GM18507 (cell line): ENCODE measurements at regions not wholly inside any gene's neighbourhood (a gene's known extent, or its start where the extent isn't known, plus 50 kb on each side); places are given as distances from the start of the nearest gene placed in this dataset.
"Not testable (repeated sequence)": the region's sequence is repeated elsewhere in the genome, so short reads cannot be mapped to it uniquely, and the experiment has no call there.

ENCODE experiments used
- DNase-seq: peaks from one replicate; pipeline ENCODE4 v3.0.0; 2011; ENCODE audit warnings: low read depth; ENCODE audit not compliant: insufficient read length; ENCODE audit errors: extremely low spot score
- FAIRE-seq: peaks from 2 replicates; lab custom pipeline; 2011; peaks lifted over from hg19 to GRCh38; lab: Jason Lieb, UNC

GRCh38 chr13:55815458-55816033 lies 1325.2 kb upstream of the PRR20A start:
- DNase-seq, result no peak
- no peak for FAIRE-seq

GRCh38 chr13:55816976-55817601 lies 1323.6 kb upstream of the PRR20A start:
- no peak for DNase-seq
- FAIRE-seq, result no peak

- DNase-seq, result no peak
- FAIRE-seq, result no peak
These were observed 1319.9 kb upstream of the PRR20A start for GRCh38 chr13:55820817-55821216.

- FAIRE-seq (no peak), DNase-seq (no peak)
These were observed 1271.1 kb upstream of the PRR20A start for GRCh38 chr13:55869648-55870047.

- DNase-seq, result no peak
- FAIRE-seq, result no peak
These were observed 1253.2 kb upstream of the PRR20A start for GRCh38 chr13:55887561-55887960.

GRCh38 chr13:55893540-55893939 lies 1247.2 kb upstream of the PRR20A start:
- DNase-seq, result no peak
- FAIRE-seq, result no peak

- DNase-seq, result no peak
- no peak for FAIRE-seq
These were observed 1203.5 kb upstream of the PRR20A start for GRCh38 chr13:55937180-55937579.

GRCh38 chr13:55948175-55948574 lies 1192.5 kb upstream of the PRR20A start:
- FAIRE-seq (no peak), DNase-seq (no peak)

GRCh38 chr13:55963934-55964333 lies 1176.8 kb upstream of the PRR20A start:
- DNase-seq, result no peak
- no peak for FAIRE-seq

- FAIRE-seq (no peak), DNase-seq (no peak)
These were observed 1173.7 kb upstream of the PRR20A start for GRCh38 chr13:55967055-55967454.

- DNase-seq, result no peak
- FAIRE-seq, result no peak
These were observed 1163.3 kb upstream of the PRR20A start for GRCh38 chr13:55977436-55977835.

GRCh38 chr13:55981381-55981780 lies 1159.3 kb upstream of the PRR20A start:
- FAIRE-seq (no peak), DNase-seq (no peak)

GRCh38 chr13:55984026-55984425 lies 1156.7 kb upstream of the PRR20A start:
- DNase-seq, FAIRE-seq: not testable (repeated sequence)

GRCh38 chr13:55990631-55991030 lies 1150.1 kb upstream of the PRR20A start:
- DNase-seq, result no peak
- FAIRE-seq, result no peak

GRCh38 chr13:55991666-55992065 lies 1149.1 kb upstream of the PRR20A start:
- DNase-seq (no peak), FAIRE-seq (no peak)

GRCh38 chr13:55992145-55992544 lies 1148.6 kb upstream of the PRR20A start:
- DNase-seq (no peak), FAIRE-seq (no peak)

GRCh38 chr13:55999709-56000108 lies 1141.0 kb upstream of the PRR20A start:
- DNase-seq (no peak), FAIRE-seq (no peak)

- DNase-seq, result no peak
- no peak for FAIRE-seq
These were observed 1131.3 kb upstream of the PRR20A start for GRCh38 chr13:56009418-56009817.

- FAIRE-seq, result no peak
- DNase-seq, result no peak
These were observed 1128.1 kb upstream of the PRR20A start for GRCh38 chr13:56012644-56013043.

- no peak for FAIRE-seq
These were observed 1124.8 kb upstream of the PRR20A start for GRCh38 chr13:56015919-56016318.

GRCh38 chr13:56019606-56020005 lies 1121.1 kb upstream of the PRR20A start:
- DNase-seq, result no peak
- FAIRE-seq, result no peak

More at GRCh38 chr13:56015919-56016318, 1124.8 kb upstream of the PRR20A start:
- no peak for DNase-seq

GRCh38 chr13:56020425-56020824 lies 1120.3 kb upstream of the PRR20A start:
- DNase-seq, result no peak
- FAIRE-seq, result no peak
